Muscle of back (tissue), 3 donors: ENCODE measurements at regions not wholly inside any gene's neighbourhood (a gene's known extent, or its start where the extent isn't known, plus 50 kb on each side); places are given as distances from the start of the nearest gene placed in this dataset.
"Not testable (repeated sequence)": the region's sequence is repeated elsewhere in the genome, so short reads cannot be mapped to it uniquely, and the experiment has no call there.

ENCODE experiments used
- DNase-seq, 3 donors: peaks; one replicate each; pipeline versions ENCODE4 v3.0.0 to v3.0.0-alpha.2; 2013

DNA sequence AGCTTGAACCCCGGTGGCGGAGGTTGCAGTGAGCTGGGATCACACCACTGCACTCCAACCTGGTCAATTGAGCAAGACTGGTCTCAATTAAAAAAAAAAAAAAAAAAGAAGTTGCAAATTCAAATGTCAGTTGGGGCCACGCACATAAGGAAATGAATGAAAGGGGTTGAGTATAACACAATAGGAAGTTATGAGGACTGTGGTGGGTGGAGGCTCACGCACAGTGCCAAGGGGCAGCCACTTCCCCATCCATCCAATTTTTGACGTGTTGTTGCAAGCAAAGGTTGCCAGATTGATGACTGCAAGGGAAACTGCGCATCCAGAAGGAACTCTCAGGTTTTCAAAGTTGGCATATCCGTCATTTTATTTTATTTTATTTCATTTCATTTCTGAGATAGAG lies 532.2 kb downstream of the NTRK3 start:
- DNase-seq: no peak

DNA sequence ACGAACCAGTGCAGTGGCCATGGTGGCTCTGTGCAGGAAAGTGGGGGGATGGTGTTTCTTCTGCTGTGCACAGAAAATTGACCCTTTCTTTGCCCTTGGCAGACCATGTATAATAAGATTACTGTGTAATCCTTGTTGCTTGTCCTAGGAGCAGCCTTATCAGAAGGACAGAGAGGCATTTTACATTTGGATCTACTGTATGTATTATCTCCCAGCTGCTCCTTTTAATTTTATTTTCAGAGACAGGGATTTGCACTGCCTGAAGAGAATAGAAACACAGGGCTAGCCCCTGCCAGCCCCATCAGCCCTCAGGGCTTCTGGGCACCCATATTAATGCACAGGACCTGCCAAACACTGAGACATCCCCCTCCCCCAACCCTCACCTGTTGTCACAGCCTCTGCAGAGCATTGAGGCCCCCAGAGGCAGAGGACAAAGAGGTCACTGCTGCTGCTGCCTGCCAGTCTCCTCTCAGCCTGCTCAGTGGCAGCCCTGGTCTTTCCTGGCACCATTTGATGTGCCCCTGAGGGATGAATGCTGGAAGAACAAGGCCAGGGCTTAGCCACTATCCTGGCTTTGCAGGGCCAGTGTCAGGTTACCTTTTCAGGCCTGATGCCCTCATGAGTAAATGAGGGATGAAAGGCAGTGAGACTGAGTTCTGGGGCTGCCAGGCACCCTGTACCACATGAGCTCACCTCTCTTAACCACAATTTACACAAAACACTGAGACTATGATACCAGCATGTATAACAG lies 533.4 kb downstream of the NTRK3 start:
- DNase-seq: no peak

- DNase-seq: no peak
Measured at GRCh38 chr15:87720235-87720634, 536.3 kb downstream of the NTRK3 start.

DNA sequence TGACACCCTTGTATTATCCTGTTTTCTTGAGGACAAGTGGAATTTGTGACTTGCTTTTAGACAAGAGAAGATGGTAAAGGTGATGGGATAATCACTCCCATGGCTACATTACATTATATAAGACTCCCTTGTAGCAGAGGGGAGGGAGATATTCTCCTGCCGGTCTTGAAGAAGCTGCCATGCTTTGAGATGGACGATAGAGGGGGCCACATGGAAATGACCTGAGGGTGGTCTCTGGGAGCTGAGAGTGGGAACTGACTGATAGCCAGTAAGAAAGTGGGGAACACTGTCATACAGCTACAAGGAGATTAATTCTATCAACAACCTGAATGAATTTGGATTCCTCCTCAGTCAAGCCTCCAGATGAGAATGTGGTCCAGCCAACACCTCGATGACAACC lies 540.1 kb downstream of the NTRK3 start:
- no peak for DNase-seq

- DNase-seq: no peak
Measured at GRCh38 chr15:87715252-87715651, 541.3 kb downstream of the NTRK3 start.

DNA sequence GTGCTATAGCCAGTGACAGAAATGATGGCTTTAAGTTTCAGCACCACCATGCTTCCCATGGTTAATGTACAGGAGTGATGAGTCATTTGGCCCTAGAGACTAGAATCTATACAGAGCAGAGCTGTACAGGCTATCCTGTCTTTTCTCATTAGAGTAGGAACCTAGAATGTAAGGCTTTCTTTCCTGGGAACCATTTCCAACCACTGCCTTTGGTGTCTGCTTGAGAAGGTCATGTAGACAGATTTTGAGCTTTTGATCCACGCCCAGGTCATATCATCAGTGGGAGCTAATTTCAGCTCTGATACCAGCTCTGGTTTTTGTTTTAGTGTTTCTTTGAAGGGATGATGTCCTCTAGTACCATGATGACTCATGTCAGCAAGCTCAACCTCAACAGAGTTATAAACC lies 543.1 kb downstream of the NTRK3 start:
- DNase-seq: no peak

DNA sequence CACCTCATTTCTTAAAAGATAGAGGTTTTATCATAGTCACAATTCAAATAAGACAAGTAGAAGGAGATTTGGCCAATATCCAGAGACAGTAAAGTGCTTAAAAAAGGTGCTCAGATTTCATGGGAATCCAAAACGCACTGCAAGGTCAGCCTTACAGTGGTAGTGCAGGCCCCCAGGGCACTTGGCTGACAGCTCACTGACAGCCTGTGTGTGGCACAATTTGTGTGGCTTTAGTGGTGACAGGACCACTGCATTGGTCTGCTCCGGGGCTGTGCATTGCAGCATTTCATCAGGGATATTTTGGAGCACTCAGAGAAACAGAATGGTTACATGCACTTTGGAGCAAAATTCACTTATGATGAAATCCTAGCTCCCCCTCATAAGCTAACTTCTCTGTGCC lies 544.3 kb downstream of the NTRK3 start:
- DNase-seq: no peak

DNA sequence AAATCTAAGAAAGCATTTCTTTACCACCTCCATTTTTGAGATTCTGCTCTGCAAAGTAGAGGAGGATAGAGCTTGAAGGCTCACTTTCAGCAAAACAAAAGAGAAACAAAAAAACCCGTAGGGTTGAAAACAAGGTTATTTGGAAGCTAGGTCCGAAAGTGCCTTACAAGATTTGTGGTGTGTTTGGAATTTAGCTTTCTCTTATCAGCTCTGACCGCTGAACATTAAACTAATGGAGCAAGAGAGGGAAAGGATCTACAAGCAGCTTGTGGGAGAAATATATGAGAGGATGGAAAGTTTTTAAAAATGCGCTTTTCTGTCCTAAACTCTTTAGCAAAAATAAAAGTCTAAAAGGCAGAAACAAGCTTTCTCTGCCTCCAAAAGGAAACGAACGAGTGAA lies 545.5 kb downstream of the NTRK3 start:
- DNase-seq: no peak

- peak in 2 of 3 donors; percentile 16 to 34 for DNase-seq
Measured at GRCh38 chr15:87710406-87710805, 546.1 kb downstream of the NTRK3 start.

DNA sequence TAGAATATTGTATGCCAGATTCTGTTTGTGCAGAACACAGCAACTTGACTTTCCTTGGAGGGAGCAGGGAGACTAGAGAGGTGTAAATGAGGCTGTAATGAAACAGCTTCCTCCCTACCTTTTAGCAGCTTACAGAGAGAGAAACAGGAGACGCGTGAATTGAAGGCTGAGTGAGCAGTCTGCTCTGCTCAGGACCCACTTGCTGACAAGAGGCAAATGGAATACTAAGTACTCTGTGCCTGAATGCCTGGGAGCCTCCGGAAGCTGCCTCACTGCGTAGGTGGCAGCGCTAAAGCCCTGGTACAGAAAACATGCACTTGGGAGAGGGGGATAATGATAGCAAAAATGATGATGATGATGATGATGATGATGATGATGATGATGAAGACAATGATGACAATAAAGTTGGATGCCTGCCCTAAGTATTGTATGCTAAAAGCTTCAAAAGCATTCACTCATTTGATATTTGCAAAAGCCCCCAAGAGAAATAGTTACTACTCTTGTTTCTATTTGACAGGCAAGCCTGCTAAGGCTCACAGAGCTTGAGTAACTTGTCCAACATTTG lies 548.9 kb downstream of the NTRK3 start:
- no peak for DNase-seq

GRCh38 chr15:87707071-87707470 lies 549.5 kb downstream of the NTRK3 start:
- DNase-seq: no peak

DNA sequence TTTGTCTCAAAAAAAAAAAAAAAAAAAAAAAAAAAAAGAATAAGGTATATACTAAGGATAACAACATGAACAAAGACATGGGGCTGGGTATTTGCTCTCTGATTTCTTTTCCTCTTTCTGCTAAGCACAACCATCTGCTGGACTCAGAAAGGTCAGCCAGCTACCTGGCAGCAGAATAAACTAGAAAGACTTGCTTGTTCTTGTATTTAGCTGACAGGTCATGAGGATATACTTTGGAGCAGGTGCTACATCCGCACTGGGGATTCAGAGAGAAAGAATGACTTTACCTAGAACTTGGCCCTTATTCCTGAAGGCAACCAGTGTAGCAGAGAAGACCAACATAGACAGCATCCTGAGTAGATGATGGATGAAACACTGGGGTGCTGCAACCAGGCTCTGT lies 550.5 kb downstream of the NTRK3 start:
- DNase-seq: no peak

DNA sequence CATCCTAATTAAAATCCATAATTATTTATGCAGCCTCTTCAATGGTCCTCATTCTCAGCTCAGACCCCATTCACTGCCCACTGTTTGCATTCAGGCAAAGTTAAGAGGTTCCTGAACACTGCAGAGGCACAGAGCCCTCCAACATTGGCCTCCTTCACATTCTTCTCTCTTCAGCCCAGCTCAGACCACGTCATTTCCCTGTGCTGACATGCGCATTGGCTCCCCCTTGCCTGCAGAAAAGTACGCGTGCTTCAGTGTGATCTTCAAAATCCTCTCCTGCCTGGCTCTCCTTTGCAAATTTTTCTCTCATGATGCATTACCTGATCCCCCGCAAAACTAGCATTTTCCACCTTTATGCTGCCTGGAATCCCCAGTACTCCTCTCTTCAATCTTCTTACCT lies 552.3 kb downstream of the NTRK3 start:
- DNase-seq: no peak

DNA sequence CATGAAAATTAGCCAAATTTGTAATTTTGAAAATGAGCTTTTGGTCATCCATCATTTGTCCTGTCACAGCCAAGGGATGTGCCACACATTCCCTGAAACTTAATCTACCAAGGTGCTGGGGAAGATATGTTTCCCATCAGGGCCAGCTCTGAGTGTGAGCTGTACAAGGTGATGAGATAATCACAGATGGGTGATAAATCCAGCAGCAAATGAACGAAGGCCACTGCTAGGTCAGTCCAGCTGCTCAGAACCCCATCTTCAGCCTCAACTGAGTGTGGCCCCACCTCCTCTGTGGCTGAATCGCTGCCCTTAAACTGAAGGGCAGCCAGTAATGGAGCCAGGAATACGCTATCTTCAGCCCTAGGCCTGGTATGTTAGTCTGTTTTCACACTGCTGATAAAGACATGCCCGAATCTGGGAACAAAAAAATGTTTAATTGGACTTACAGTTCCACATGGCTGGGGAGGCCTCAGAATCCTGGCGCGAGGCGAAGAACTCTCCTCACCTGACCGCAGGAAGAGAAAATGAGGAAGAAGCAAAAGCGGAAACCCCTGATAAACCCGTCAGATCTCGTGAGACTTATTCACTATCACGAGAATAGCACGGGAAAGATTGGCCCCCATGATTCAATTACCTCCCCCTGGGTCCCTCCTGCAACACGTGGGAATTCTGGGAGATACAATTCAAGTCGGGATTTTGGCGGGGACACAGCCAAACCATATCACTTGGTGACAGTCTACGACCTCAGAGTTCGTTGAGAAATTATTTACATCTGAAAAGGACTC lies 553.0 kb downstream of the NTRK3 start:
- no peak for DNase-seq

GRCh38 chr15:87702270-87702669 lies 554.3 kb downstream of the NTRK3 start:
- no peak for DNase-seq

- not testable (repeated sequence) for DNase-seq
Measured at GRCh38 chr15:87698467-87698866, 558.1 kb downstream of the NTRK3 start.

GRCh38 chr15:87689716-87690115 lies 566.8 kb downstream of the NTRK3 start:
- no peak for DNase-seq

GRCh38 chr15:87687523-87687870 lies 569.0 kb downstream of the NTRK3 start:
- DNase-seq: no peak

DNA sequence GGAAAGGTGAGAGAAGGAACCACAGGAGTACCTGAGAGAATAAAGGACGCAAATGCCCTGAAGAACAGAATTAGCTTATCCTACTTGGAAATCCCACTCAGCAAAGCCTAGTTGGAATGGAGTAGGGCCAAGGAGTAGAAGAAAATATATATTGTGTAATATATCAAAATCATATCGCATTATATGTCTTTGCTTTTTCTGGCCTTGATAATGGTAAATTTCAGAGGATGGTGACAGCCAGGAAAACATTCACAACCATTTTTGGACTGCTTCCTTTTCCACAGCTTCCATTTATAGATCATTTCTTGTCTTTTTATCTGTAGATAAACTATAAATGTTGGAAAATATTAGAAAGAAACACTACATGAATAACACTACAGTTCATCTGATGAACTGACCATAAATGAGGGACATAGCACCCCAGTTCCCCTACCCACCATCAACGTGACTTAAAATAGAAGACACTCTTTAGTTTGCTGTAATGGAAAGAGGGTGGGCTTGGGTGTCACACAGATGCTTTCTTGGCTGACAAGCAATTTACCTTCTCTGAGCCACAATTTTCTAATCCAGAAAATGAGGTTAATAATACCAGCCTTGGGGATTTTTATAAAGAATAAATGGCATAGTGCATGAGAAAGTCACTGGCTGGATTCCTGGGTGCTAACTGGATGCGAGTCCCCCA lies 569.6 kb downstream of the NTRK3 start:
- DNase-seq: no peak

GRCh38 chr15:87686339-87686738 lies 570.2 kb downstream of the NTRK3 start:
- DNase-seq: no peak

- DNase-seq: no peak
Measured at GRCh38 chr15:87682527-87682926, 574.0 kb downstream of the NTRK3 start.

- DNase-seq: no peak
Measured at GRCh38 chr15:87681104-87681503, 575.4 kb downstream of the NTRK3 start.

GRCh38 chr15:87680208-87680607 lies 576.3 kb downstream of the NTRK3 start:
- DNase-seq: no peak
